HG03066 (cell line): ENCODE measurements at regions not wholly inside any gene's neighbourhood (a gene's known extent, or its start where the extent isn't known, plus 50 kb on each side); places are given as distances from the start of the nearest gene placed in this dataset.

Experiments
- ATAC-seq: cut with Tn5 transposase; IDR thresholded peaks from one replicate; pipeline ENCODE4 v1.9.1; 2021; ENCODE audit warnings: low read depth; ENCODE audit not compliant: unreplicated experiment

- no peak for ATAC-seq
These were observed 361.4 kb downstream of the CBLL2 start for GRCh38 chrX:22634083-22634482.

DNA sequence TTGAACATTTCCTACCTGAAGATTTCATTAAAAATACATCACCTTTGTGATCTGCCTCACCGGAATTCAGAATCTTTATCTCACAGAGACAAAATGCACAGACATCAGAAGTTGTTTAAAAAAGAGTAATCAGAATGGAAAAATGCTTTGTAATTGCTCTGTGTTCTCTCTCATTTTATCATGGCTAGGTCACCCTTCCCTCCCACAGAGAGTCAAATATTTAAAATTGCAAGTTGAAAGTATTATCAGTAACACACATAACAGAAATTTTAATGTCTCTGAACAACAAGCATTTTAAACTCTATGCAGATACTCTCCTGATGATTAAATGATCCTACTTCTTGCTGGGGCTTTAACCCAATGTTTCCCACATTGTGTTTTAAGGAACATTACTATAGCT lies 362.0 kb downstream of the CBLL2 start:
- no peak for ATAC-seq

GRCh38 chrX:22648281-22648680 lies 351.5 kb upstream of the DDX53 start:
- ATAC-seq: no peak

DNA sequence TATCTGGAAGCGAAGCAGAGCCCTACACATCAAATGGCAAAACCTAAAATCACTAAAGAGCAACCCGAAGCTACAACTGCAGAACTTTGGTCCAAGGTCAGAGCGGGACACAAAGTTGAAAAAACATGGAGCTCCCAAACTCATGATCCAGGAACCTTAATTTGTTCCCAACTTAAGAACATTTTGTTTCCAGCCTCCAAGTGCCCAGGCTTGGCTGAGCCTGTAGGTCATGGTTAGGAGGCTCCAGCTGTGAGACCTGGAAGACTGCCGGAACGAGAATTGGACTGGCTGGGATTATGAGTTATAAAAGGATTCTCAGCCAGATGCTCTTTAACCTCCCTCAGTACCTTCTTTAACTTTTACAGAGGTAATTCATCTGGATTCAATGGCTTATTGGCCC lies 349.1 kb upstream of the DDX53 start:
- no peak for ATAC-seq

DNA sequence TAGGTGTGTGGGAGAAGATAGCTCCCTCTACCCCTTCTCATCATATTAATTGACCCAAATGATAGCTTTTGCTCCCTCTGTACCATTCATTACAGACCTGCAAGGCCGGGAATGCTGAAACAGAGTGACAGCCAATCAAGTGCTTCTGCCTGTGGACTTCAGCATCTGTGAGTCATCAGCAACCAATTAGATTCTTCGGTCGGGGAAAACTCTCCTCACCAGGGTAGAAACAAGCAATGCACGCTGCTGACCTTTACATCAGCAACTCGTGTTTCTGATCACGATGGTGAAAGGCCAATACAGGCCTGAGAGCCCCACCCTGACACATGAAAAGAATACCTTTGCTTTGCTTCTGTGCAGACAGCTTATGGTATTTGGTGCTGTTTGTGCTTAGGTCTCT lies 347.2 kb upstream of the DDX53 start:
- ATAC-seq: no peak

DNA sequence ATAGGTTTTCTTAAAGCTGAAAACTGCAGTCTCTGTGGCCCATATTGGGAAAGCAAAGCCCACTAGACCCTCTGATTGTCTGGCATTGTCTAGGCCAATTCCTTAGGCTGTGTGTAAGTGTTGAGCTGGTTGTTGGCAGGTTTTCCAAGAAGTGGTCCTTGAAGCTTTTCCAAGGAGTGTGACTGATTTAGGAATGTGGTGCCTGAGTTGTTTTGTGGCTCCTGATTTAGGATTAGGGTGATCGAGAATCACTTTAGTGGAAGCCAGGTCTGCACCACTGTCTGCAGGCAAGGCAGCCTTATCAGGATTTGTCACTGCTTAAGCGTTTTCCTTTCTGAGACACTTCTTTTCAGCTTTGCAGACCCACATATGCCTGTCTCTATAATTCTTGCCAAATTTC lies 339.0 kb upstream of the DDX53 start:
- ATAC-seq: no peak

DNA sequence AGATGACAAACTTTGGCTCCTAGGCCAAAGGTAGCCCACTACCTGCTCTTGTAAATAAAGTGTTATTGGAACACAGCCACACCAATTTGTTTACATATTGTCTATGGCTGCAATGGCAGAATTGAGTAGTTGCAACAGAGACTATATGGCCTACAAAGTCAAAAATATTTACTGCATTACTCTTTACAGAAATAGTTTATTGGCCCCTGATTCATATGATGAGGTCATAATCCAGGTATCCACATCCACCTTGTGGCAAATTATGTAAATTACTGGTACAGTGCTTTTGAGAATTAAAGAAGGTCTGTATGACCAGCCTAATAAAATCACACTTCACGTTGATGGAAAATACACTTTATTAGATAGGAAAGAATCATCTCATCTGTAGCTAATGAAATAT lies 337.0 kb upstream of the DDX53 start:
- ATAC-seq: no peak

- no peak for ATAC-seq
These were observed 334.9 kb upstream of the DDX53 start for GRCh38 chrX:22664826-22665225.

DNA sequence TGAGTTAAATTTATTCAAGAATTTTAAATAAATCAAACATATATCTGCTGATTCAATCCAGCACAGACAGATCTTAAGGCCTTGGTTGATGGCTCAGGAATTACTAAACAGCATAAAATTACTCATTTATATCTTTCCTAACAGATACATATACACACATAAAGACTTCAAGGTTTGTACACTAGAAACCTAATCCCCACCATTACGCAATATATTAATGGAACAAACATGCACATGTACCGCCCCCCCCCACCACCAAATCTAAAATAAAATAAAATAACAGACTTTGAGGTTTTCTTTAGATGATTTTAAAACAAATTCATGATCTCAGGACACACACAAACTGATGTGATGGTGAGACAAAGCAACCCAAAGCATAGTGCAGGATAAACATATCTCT lies 333.9 kb upstream of the DDX53 start:
- no peak for ATAC-seq

DNA sequence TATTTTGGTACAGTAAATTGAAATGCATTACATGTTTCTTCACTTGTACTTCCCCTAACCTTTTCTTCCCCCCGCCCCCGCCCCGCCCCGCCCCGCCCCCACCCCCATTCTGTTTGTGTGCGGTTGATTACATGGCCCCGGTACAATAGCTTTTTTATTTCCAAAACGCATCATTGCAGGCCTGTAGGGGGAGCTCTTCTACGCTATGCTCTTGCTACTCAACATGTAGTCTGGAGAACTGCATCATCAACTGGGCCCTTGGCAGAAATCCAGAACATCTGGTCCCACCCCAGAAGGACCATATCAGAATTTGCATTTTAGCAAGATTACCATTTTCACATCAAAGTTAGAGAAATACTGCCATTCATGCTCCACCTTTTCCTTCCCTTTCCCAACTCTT lies 333.3 kb upstream of the DDX53 start:
- no peak for ATAC-seq

DNA sequence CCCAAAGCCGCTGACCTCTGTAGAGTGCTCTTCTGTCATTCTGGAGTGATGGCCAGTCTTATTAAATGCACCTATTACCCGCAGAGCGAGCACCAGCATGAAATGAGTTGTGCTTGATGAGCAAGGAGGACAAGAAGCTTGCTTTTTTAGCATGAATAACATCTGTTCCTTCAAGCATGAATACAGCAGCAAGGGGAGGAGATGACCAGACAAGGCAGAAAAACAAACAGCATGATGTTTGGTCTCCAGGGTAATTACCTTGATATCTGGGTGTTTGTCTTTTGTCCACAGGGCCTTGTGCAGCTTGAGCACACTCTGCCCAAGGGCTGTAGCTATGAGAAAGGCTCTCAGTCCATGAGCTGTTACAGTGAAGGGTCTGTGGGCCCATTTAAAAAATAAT lies 324.8 kb upstream of the DDX53 start:
- no peak for ATAC-seq

GRCh38 chrX:22686138-22686541 lies 313.6 kb upstream of the DDX53 start:
- ATAC-seq: no peak

GRCh38 chrX:22689290-22689689 lies 310.5 kb upstream of the DDX53 start:
- no peak for ATAC-seq

- no peak for ATAC-seq
These were observed 309.6 kb upstream of the DDX53 start for GRCh38 chrX:22690116-22690515.

DNA sequence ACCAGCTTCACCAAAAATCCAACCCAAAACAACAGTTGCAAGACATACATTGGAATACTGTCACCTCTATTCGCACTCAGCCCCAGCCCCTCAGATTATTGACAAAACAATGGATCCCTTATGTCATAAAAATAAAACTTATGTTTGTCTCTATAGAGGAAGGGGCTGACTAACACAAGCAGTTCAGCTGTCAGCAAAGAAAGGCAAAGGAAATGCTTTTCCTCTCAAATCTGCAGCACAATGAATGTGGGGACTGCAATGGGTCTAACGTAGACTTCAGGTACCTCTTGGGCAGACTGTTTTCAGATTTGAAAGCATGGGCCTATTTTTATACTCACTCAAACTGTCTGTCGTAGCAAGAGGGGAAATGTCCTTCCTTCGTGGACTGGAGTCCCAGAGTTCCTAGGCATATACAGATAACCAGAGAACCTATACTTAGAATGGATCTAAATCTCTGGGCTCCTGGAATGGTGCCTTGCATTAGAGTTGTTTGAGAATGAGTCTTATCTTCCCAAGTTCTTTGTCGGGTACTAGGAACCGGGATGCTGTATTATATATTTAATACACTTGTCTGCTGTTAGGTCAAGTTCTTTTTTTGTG lies 307.7 kb upstream of the DDX53 start:
- ATAC-seq: no peak

DNA sequence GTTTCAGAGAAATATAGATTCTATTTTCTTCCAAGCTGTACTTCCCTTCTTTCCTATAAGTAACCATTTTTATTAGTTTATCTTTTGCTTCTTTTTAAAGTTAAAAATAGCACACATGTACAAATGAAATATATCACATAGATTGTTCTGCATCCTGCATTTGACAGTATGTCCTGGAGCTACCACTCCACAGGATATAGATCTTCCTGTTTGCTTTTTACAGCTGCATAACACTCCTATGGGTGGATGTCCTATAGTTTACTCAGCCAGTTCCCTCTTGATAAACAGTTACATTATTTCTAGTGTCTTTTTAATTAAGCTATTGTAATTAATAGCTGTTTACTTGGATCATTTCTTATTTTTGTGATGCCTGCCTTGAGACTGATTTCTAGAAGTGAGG lies 301.6 kb upstream of the DDX53 start:
- no peak for ATAC-seq

DNA sequence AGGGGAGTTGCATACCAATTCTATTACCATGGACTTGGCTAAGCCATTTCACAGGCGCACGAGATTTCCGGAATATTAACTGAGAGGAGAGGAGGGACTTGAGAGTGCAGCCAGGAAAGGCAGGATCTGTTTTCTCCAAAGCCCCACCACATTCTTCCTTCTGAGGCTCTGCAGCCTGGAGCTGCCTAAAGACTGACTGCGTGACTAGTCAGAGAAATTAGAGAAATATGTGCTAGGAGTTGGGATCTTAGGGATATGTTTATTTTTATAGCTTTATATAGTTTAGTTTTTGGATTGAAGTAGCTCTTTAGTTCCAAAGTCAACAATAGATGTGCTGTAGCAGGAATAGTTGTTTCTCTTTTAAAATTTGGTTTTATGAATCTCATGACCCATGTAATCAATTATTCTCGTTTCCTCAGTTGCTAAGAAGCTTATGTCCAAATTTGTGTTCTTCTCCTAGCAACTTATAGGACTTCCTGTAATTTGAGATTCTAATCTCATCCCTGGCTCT lies 300.1 kb upstream of the DDX53 start:
- ATAC-seq: no peak

- ATAC-seq: no peak
These were observed 286.8 kb upstream of the DDX53 start for GRCh38 chrX:22712942-22713341.

DNA sequence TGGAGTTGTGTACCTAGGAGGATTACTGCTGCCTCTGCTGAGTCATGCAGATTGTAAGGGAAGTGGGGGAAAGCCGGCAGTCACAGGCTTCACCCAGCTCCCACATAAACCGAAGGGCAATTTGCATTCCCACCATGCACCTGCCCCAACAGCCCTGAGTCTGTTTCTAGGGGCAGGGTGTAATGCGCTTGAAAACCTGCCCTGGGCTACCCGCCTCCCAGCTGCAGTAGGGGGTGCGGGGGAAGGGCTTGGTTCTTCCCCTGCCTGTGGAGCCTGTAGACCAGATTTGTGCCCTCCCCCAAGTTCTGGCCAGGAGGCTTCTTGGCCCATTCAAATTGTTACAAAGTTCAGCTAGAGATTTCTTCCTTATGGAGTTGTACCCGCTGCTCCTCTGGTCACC lies 269.2 kb upstream of the DDX53 start:
- no peak for ATAC-seq

DNA sequence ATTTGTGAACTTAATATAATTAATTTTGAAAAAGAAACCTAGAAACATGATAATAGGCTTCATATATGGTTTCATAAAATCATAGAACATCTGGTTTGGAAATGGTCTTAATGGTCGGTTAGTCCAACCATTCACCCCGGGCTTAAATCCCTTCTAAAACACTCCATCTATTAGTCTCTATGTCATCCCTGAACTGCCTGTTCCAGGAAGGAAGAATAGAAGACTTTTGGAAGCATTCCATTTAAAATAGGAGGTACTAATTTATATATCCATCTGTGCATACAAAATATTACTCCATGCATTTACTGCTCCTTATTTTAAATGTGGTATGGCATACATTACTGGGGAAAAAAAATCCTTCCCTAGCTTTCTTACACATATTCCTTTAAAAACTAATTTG lies 262.2 kb upstream of the DDX53 start:
- ATAC-seq: no peak

- ATAC-seq: no peak
These were observed 260.5 kb upstream of the DDX53 start for GRCh38 chrX:22739276-22739675.

DNA sequence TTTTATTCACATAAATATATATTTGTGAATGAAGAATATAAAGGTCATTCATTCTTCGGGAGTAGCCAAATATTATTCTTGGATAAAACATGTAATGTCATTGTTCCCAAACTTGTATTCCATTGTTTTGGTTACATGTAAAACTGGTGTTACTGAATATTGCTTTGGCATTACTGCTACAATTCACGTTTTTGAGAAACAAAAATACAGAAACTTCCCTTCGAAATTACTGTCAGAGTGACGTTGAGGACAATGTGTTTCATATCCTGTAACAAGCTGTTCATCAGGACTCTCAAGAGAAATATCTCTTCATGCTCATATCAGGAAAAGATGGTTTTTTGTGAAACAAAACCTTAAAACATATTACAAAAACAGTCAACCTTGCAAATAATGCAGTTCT lies 258.9 kb upstream of the DDX53 start:
- ATAC-seq: no peak

- no peak for ATAC-seq
These were observed 257.6 kb upstream of the DDX53 start for GRCh38 chrX:22742174-22742573.
